GM12864 (cell line): ENCODE measurements at regions not wholly inside any gene's neighbourhood (a gene's known extent, or its start where the extent isn't known, plus 50 kb on each side); places are given as distances from the start of the nearest gene placed in this dataset.

ENCODE experiments used
- DNase-seq: peaks from one replicate; pipeline ENCODE4 v3.0.0-alpha.2; 2011; ENCODE audit warnings: low read depth
- H3K4me3 ChIP-seq: 2 replicates; pipeline ENCODE4 v1.5.1; 2011; ENCODE audit warnings: mild to moderate bottlenecking, low read depth, low read length, control low read depth
- TF ChIP-seq, protein P1 (sequence below): IDR thresholded peaks from 2 replicates; pipeline ENCODE4 v1.5.1; 2011; ENCODE audit warnings: low read depth, mild to moderate bottlenecking, moderate library complexity, low read length, control low read depth, inconsistent platforms; ENCODE audit errors: missing control alignments

DNA sequence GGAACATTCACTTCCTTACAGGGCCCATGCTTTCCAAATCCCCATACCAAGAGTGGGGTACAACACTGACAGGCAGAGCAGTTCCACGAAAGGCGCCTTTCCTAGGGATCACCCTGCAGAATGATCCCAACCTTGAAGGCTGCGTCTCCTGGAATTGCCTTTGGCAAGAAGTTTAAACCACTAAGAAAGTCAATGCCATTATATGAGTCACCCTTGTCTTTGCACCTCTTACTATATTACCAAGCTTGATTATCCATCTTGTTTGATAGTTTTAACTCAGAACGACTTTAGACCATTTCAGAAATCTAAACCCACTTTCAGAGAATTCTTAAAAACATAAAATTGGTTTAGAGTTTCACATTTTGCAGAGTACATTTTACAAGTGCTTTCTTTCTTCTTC lies 282.1 kb downstream of the ARHGAP12 start:
- no peak for DNase-seq
- TF ChIP-seq, protein P1, sequence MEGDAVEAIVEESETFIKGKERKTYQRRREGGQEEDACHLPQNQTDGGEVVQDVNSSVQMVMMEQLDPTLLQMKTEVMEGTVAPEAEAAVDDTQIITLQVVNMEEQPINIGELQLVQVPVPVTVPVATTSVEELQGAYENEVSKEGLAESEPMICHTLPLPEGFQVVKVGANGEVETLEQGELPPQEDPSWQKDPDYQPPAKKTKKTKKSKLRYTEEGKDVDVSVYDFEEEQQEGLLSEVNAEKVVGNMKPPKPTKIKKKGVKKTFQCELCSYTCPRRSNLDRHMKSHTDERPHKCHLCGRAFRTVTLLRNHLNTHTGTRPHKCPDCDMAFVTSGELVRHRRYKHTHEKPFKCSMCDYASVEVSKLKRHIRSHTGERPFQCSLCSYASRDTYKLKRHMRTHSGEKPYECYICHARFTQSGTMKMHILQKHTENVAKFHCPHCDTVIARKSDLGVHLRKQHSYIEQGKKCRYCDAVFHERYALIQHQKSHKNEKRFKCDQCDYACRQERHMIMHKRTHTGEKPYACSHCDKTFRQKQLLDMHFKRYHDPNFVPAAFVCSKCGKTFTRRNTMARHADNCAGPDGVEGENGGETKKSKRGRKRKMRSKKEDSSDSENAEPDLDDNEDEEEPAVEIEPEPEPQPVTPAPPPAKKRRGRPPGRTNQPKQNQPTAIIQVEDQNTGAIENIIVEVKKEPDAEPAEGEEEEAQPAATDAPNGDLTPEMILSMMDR = no peak
- no peak overlapping the region for H3K4me3 ChIP-seq

DNA sequence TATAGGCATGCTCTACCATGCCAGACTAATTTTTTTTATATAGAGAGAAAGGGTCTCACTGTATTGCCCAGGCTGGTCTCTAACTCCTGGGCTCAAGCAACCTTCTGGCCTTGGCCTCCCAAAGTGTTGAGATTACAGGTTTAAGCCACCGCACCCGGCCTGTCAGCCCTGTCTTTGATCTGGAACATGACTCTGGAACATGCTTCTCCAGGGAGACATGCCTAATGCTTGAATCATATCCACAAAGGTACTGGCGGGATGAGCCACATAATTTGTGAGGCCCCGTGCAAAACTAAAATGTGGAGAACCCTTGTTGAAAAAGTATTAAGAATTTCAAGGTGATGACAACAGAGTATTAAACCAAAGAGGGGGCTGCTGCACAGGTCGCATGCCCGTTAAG lies 282.8 kb downstream of the ARHGAP12 start:
- TF ChIP-seq, protein P1 = no peak
- DNase-seq = no peak
- H3K4me3 ChIP-seq = no peak overlapping the region

DNA sequence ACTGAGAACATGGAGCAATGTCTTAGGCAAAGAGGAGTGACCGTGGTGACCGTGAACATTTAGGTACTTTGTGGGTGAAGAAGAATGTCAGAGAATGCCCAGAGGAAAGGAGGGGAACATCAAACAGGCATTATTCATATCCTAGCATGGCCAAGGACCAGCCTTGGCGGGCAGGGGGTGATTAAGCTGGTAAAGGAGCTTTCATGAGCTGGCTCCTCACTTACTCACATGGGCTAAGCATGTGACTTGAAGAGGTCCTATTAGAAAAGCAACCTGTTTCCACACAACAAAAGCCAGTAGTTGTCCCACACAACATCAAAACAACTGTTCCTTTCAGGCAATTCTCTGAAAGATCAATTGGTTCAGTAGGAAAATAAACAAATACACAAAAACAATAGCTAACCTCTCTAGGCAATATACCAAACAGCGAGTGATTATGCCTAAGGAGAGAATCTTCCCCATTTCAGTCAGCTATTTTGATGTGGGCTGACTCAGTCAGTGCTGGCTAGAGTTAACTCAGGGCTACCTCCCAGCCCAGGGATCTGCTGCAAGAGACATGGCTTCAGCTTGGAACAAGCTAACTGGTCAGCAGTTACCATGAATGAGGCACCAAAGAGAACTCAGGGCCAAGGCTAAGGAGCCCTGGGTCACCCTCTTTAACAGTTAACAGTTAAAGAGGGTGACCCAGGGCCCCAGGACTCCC lies 283.5 kb downstream of the ARHGAP12 start:
- TF ChIP-seq, protein P1 = no peak
- H3K4me3 ChIP-seq = no peak overlapping the region
- no peak for DNase-seq

DNA sequence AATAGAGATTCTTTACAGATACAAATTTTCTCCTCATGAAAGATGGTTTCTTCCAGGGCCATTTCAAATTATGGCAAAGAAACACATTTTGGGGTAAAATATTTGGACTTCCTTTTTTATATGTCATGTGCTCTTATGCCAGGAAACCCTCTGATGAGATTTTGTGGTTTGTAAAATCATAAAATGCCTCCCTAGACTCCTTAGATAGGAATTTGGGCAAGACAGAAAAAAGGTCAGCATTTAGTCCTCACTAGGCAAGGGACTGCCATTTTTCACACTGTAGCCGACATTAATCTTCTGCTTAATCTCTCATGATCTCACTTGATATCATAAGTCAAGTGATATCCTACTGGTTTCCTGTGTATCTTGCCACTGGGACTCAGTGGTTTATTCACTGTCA lies 286.4 kb downstream of the ARHGAP12 start:
- TF ChIP-seq, protein P1 = no peak
- H3K4me3 ChIP-seq = no peak overlapping the region
- no peak for DNase-seq

DNA sequence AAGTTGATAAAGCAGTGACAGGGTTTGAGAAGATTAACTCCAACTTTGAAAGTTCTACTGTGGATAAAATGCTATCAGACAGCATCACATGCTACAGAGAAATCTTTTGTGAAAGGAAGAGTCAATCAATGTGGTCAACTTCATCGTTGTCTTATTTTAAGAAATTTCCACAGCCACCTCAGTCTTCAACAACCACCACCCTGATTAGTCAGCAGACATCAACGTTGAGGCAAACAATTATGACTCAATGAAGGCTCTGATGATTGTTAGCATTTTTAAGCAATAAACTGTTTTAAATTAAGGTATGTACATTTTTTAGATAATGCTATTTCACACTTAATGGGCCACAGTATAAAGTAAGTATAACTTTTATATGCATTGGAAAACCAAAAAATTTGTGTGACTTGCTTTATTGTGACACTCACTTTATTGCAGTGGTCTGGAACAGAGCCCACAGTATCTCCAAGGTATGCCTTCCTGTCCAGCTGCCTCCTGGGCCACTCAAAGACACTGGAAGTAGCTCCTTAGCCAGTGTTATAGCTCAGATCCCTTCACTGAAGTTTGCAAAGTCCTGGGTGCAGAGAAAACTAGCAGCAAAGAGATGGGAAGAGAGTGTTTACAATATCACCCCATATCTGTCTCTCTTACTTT lies 293.1 kb downstream of the ARHGAP12 start:
- TF ChIP-seq, protein P1 = no peak
- no peak overlapping the region for H3K4me3 ChIP-seq
- no peak for DNase-seq

DNA sequence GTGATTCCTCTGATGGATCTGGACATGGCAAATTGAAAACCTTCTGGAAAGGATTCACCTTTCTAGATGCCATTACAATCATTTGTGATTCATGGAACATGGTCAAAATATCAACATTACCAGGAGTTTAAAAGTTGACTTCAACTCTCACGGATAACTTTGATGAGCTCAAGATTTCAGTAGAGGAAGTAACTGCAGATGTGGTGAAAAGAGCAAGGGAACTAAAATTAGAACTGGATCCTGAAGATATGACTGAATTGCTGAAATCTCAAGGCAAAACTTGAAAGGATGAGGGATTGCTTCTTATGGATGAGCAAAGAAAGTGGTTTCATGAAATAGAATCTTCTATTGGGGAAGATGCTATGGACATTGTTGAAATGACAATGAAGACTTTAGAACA lies 293.6 kb downstream of the ARHGAP12 start:
- H3K4me3 ChIP-seq = no peak overlapping the region
- no peak for DNase-seq
- TF ChIP-seq, protein P1 = no peak

DNA sequence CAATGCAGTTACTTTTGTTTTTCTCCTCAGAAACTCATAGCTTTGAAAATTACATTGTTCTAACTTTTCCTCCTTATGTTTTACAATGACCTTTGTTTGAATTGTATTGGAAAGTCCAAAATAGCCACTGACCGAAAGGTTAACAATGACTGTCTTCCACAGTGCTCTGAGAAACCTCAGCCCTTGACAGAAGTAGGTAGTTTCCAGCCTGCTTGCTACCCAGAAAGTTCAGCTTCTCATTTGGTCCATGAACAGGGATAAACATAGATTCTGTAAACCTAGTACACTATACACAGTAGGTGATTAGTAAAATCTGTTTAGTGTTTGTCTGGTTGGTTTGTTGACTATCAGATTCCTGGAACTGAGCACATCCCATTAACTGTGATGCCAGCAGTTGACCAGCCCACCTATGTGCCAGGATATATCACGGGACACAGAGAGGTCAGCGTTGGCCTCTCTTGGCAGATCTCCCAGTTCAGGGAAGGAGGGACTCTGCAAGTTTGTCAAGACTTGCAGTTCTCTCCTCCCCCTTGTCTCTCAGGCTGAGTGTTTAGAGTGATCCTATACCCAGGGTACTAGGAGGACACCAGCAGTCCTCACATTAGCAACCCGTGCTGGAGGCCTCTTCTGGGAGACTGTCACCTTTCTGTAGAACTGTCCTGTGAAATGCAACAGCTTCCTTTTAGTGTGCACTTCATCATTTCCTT lies 297.6 kb downstream of the ARHGAP12 start:
- TF ChIP-seq, protein P1 = no peak
- no peak for DNase-seq
- no peak overlapping the region for H3K4me3 ChIP-seq
